ENCODE measurements at regions not wholly inside any gene's neighbourhood (a gene's known extent, or its start where the extent isn't known, plus 50 kb on each side); places are given as distances from the start of the nearest gene placed in this dataset.

DNA sequence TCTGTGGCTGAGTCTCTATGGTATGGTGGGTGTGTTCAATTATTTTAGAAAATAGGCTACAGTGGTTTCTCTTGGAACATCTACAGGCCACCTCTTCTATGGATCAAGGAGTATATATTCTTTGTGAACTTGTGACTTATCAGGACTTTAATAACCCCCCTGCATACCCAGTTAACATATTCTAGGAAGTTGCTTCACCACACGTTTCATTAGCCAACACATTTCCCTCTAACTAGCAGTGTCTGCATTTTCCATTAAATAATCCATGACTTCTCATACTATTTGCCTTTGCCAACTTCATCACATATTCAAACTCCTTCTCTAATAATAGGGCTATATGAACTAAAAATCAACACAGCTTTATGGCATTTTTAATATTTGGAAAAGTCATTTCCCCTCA lies 187.6 kb upstream of the ARL4C start:
- H3K79me2 ChIP-seq (ENCODE audit: control insufficient read depth, insufficient read depth, low read length): no peaks in the 10 kb centered on the region
- no peak overlapping the region for H3K4ac ChIP-seq (ENCODE audit: low read depth, low read length)
- no peaks in the 10 kb centered on the region for H3K36me3 ChIP-seq (ENCODE audit: control insufficient read depth, insufficient read depth, low read length)
- H3K23ac ChIP-seq (ENCODE audit: low read length): no peak overlapping the region
- H3K79me1 ChIP-seq (ENCODE audit: low read length): no peaks in the 10 kb centered on the region
- no peaks in the 10 kb centered on the region for H3K4me1 ChIP-seq (ENCODE audit: control insufficient read depth, low read depth, low read length)
- no peak overlapping the region for H3K4me2 ChIP-seq (ENCODE audit: low read length)
- peak overlapping the region; percentile 43 for H3K56ac ChIP-seq (ENCODE audit: low read length)
- no peak overlapping the region for H4K8ac ChIP-seq (ENCODE audit: low read depth, low read length)
- no peak for DNase-seq
- WGBS (ENCODE audit: extremely low coverage, insufficient coverage, low lambda C conversion rate): no CpG with 5 or more reads among the region's 1 CpG
- no peak overlapping the region for H3K27ac ChIP-seq (ENCODE audit: low read depth, low read length)
- no peaks in the 10 kb centered on the region for H3K27me3 ChIP-seq (ENCODE audit: insufficient read depth, low read length, poor library complexity)
- H2BK15ac ChIP-seq (replicated peaks; ENCODE audit: low read depth): no peak overlapping the region
- no peak overlapping the region for H2AK5ac ChIP-seq (ENCODE audit: low read length)
- H3K4me3 ChIP-seq (ENCODE audit: low read length): no peak overlapping the region
- H3K9ac ChIP-seq (ENCODE audit: low read length): no peak overlapping the region
- H2BK120ac ChIP-seq (ENCODE audit: low read depth, low read length): peak overlapping the region; percentile 29
- no peak overlapping the region for H4K5ac ChIP-seq (ENCODE audit: low read length)
- H3K18ac ChIP-seq (ENCODE audit: low read length): peak overlapping the region; percentile 39
- H2BK5ac ChIP-seq (ENCODE audit: low read length): peak overlapping the region; percentile 12

DNA sequence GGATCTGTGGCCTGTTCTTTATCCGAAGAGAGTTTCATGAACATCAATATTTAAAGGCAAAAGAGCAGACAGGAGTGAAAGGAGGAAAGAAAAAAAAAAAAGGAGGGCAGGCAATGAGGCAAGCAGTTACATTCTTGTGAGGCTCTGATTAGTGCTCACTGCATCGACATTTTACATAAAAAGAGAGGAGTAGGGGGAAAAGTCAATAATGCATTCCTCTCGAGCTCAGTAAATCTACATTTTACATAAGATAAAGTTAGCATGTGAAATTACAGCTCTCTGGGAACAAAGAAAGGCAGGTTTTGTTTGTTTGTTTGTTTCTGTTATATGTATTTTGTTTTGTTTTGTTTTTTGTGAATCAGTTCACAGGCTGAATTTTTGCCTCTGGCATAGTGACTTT lies 187.1 kb upstream of the ARL4C start:
- peak; percentile 67 for DNase-seq
- Histone ChIP-seq H2BK15ac (replicated peaks; ENCODE audit: low read depth) (no peak overlapping the region), H3K27me3 (ENCODE audit: insufficient read depth, low read length, poor library complexity) (no peaks in the 10 kb centered on the region), H3K4me2 (ENCODE audit: low read length) (no peak overlapping the region), H2AK5ac (ENCODE audit: low read length) (no peak overlapping the region), H3K9ac (ENCODE audit: low read length) (no peak overlapping the region), H3K4ac (ENCODE audit: low read depth, low read length) (no peak overlapping the region), H3K79me1 (ENCODE audit: low read length) (no peaks in the 10 kb centered on the region), H3K18ac (ENCODE audit: low read length) (peak overlapping the region; percentile 39), H3K4me1 (ENCODE audit: control insufficient read depth, low read depth, low read length) (no peaks in the 10 kb centered on the region), H2BK120ac (ENCODE audit: low read depth, low read length) (peak overlapping the region; percentile 29), H4K5ac (ENCODE audit: low read length) (no peak overlapping the region), H3K27ac (ENCODE audit: low read depth, low read length) (no peak overlapping the region), H3K56ac (ENCODE audit: low read length) (peak overlapping the region; percentile 43), H3K36me3 (ENCODE audit: control insufficient read depth, insufficient read depth, low read length) (no peaks in the 10 kb centered on the region), H4K8ac (ENCODE audit: low read depth, low read length) (no peak overlapping the region), H3K79me2 (ENCODE audit: control insufficient read depth, insufficient read depth, low read length) (no peaks in the 10 kb centered on the region), H3K23ac (ENCODE audit: low read length) (no peak overlapping the region), H2BK5ac (ENCODE audit: low read length) (no peak overlapping the region), H3K4me3 (ENCODE audit: low read length) (no peak overlapping the region)
- no CpG with 5 or more reads among the region's 3 CpGs for WGBS (ENCODE audit: extremely low coverage, insufficient coverage, low lambda C conversion rate)

DNA sequence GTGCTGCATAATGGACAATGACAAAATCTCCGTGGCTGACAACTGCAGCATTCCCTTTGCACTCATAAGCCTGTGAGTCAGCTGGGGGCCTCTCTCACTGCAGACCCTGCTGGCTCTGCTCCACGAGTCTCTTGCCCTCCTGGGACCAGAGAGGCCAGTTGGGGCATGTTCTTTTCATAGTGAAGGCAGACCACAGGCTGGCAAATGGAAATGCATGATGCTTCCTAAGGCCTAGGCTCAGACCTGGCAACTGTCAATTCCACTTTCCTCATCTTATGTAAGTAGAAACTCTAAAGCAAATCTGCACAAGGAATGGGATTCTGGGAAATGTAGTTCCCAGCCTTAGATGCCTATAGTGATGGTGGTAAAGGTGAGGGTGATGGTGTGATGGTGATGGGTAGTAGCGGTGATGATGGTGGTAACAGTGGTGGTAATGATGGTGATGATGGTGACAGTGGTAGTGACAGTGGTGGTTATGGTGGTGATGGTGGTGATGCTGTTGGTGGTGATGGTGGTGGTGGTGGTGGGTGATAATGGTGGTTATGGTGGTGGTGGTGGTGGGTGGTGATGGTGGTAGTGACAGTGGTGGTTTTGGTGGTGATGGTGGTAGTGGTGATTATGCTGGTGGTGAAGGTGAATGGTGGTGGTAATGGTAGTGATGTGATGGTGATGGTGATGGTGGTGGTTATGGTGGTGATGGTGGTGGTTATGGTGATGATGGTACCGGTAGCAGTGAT lies 185.8 kb upstream of the ARL4C start:
- no peaks in the 10 kb centered on the region for H3K79me2 ChIP-seq (ENCODE audit: control insufficient read depth, insufficient read depth, low read length)
- no peak overlapping the region for H3K18ac ChIP-seq (ENCODE audit: low read length)
- H3K27me3 ChIP-seq (ENCODE audit: insufficient read depth, low read length, poor library complexity): no peaks in the 10 kb centered on the region
- no peak overlapping the region for H3K27ac ChIP-seq (ENCODE audit: low read depth, low read length)
- H2BK5ac ChIP-seq (ENCODE audit: low read length): no peak overlapping the region
- no peak overlapping the region for H3K56ac ChIP-seq (ENCODE audit: low read length)
- no peaks in the 10 kb centered on the region for H3K4me1 ChIP-seq (ENCODE audit: control insufficient read depth, low read depth, low read length)
- no peak overlapping the region for H4K5ac ChIP-seq (ENCODE audit: low read length)
- no peak overlapping the region for H3K4ac ChIP-seq (ENCODE audit: low read depth, low read length)
- DNase-seq: no peak
- no peak overlapping the region for H2BK120ac ChIP-seq (ENCODE audit: low read depth, low read length)
- no peak overlapping the region for H3K4me3 ChIP-seq (ENCODE audit: low read length)
- H2BK15ac ChIP-seq (replicated peaks; ENCODE audit: low read depth): no peak overlapping the region
- H3K36me3 ChIP-seq (ENCODE audit: control insufficient read depth, insufficient read depth, low read length): no peaks in the 10 kb centered on the region
- WGBS (ENCODE audit: extremely low coverage, insufficient coverage, low lambda C conversion rate): no CpG with 5 or more reads among the region's 4 CpGs
- H4K8ac ChIP-seq (ENCODE audit: low read depth, low read length): no peak overlapping the region
- no peaks in the 10 kb centered on the region for H3K79me1 ChIP-seq (ENCODE audit: low read length)
- H2AK5ac ChIP-seq (ENCODE audit: low read length): no peak overlapping the region
- H3K9ac ChIP-seq (ENCODE audit: low read length): no peak overlapping the region
- no peak overlapping the region for H3K23ac ChIP-seq (ENCODE audit: low read length)
- no peak overlapping the region for H3K4me2 ChIP-seq (ENCODE audit: low read length)

DNA sequence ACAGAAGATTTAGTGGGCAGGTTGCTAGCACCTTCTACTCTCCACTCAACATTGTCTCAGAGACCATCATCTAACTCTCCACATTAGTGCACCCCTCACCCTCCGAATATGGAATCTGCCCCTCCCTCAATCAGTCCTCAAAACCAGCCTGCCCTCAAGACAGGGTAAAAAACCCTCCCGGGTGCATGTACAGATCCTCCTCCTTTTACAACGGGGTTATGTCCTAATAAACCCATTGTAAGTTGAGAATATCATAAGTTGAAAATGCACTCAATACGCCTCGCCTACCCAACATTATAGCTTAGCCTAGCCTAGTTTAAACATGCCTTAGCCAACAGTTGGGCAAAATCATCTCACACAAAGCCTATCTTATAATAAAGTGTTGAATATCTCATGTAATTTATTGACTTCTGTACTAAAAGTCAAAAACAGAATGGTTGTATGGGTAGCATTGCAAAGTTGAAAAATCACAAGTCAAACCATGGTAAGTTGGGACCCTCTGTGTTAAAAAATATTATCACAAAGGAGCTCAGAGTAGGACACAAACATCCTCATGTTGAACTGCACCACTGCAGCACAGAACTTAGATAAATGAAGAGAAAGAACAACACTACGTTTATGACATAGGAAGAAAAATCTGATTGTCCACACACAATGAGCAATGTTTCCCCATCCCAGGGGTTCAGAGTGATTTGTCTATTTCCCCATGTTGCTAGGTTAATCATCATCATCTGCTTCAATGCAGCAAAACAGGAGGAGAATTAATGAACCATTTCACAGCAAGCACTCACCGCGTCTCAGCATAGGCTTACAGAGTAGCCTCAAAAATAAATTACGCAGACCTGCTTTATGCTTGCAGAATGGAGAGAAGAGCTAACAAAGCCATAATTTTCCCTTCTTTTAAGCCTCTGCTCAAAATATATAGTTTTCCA lies 184.1 kb upstream of the ARL4C start:
- Histone ChIP-seq H2BK120ac (ENCODE audit: low read depth, low read length) (no peak overlapping the region), H3K79me2 (ENCODE audit: control insufficient read depth, insufficient read depth, low read length) (no peaks in the 10 kb centered on the region), H4K8ac (ENCODE audit: low read depth, low read length) (no peak overlapping the region), H3K4me2 (ENCODE audit: low read length) (no peak overlapping the region), H3K4me1 (ENCODE audit: control insufficient read depth, low read depth, low read length) (no peaks in the 10 kb centered on the region), H2BK15ac (replicated peaks; ENCODE audit: low read depth) (no peak overlapping the region), H3K56ac (ENCODE audit: low read length) (no peak overlapping the region), H3K23ac (ENCODE audit: low read length) (no peak overlapping the region), H4K5ac (ENCODE audit: low read length) (no peak overlapping the region), H3K18ac (ENCODE audit: low read length) (no peak overlapping the region), H3K36me3 (ENCODE audit: control insufficient read depth, insufficient read depth, low read length) (no peaks in the 10 kb centered on the region), H2BK5ac (ENCODE audit: low read length) (no peak overlapping the region), H3K79me1 (ENCODE audit: low read length) (no peaks in the 10 kb centered on the region), H3K4ac (ENCODE audit: low read depth, low read length) (no peak overlapping the region), H2AK5ac (ENCODE audit: low read length) (no peak overlapping the region), H3K27me3 (ENCODE audit: insufficient read depth, low read length, poor library complexity) (no peaks in the 10 kb centered on the region), H3K4me3 (ENCODE audit: low read length) (no peak overlapping the region), H3K9ac (ENCODE audit: low read length) (no peak overlapping the region), H3K27ac (ENCODE audit: low read depth, low read length) (no peak overlapping the region)
- no CpG with 5 or more reads among the region's 9 CpGs for WGBS (ENCODE audit: extremely low coverage, insufficient coverage, low lambda C conversion rate)
- DNase-seq: no peak

DNA sequence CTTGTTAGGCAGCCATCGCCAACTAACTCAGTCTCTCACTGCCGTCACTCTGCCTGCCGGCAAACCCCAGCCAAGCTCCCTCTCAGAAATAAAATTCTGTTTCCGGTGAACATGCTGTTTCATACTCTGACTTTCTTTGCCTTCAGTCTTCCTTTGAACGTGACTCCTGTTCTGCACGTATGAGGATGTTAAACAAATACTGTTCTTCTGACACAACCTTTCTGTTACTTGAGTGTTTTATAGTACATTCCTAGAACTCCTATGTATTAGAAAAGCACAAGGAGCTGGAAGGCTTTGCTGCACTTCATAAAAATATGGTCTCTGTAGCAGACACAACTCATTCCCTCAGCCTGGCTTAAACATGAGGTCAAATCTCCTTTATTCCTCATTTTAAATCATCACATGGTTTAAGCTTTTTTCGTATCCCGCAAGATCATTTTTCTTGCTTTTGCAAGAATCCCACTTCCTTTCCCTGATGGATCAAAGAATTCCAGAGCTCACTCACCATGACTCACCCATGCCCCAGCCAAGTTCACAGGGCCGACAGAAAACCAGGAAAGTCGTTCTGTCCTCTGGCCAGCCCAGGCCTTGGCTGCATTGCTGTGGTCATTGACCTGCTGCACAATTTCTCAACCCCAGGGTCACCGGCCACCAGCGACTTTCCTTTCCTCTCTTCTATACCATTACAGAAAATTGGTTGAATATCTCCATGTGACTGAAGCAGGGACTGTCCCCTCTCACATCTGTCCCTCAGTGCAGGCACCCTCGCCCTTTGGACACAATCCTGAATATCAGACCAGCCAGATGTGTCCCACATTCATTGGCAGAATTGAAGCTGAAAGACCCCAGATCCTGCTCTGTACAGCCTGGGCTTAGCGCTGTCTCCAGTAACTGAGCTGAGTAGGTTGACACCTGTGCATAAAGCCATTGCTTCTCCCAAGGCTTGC lies 183.1 kb upstream of the ARL4C start:
- Histone ChIP-seq H2BK5ac (ENCODE audit: low read length) (no peak overlapping the region), H3K79me1 (ENCODE audit: low read length) (no peaks in the 10 kb centered on the region), H3K23ac (ENCODE audit: low read length) (no peak overlapping the region), H3K4ac (ENCODE audit: low read depth, low read length) (no peak overlapping the region), H3K79me2 (ENCODE audit: control insufficient read depth, insufficient read depth, low read length) (no peaks in the 10 kb centered on the region), H2BK120ac (ENCODE audit: low read depth, low read length) (no peak overlapping the region), H3K4me3 (ENCODE audit: low read length) (no peak overlapping the region), H3K9ac (ENCODE audit: low read length) (no peak overlapping the region), H3K27me3 (ENCODE audit: insufficient read depth, low read length, poor library complexity) (no peaks in the 10 kb centered on the region), H4K8ac (ENCODE audit: low read depth, low read length) (no peak overlapping the region), H2BK15ac (replicated peaks; ENCODE audit: low read depth) (no peak overlapping the region), H3K36me3 (ENCODE audit: control insufficient read depth, insufficient read depth, low read length) (no peaks in the 10 kb centered on the region), H3K56ac (ENCODE audit: low read length) (no peak overlapping the region), H2AK5ac (ENCODE audit: low read length) (no peak overlapping the region), H3K27ac (ENCODE audit: low read depth, low read length) (no peak overlapping the region), H3K18ac (ENCODE audit: low read length) (no peak overlapping the region), H4K5ac (ENCODE audit: low read length) (no peak overlapping the region), H3K4me1 (ENCODE audit: control insufficient read depth, low read depth, low read length) (no peaks in the 10 kb centered on the region), H3K4me2 (ENCODE audit: low read length) (no peak overlapping the region)
- no CpG with 5 or more reads among the region's 14 CpGs for WGBS (ENCODE audit: extremely low coverage, insufficient coverage, low lambda C conversion rate)
- peak; percentile 46 for DNase-seq

Data from mesendoderm (in vitro differentiated cells).